Sigmoid colon (tissue), 6 donors: ENCODE measurements at regions not wholly inside any gene's neighbourhood (a gene's known extent, or its start where the extent isn't known, plus 50 kb on each side); places are given as distances from the start of the nearest gene placed in this dataset.

Experiments
- DNase-seq: peaks from one replicate; pipeline ENCODE4 v3.0.0-alpha.2; 2019
- H3K27ac ChIP-seq, 4 donors: fragments of 200-600 bp; sonication (generic); one replicate each; pipeline ENCODE4 v1.5.1; 2016 to 2019; ENCODE audit warnings: mild to moderate bottlenecking in 1 of 4
- H3K27me3 ChIP-seq, 3 donors: fragments of 200-600 bp; sonication (generic); one replicate each; pipeline ENCODE4 v1.5.1; 2019; ENCODE audit warnings: mild to moderate bottlenecking in 1 of 3
- H3K36me3 ChIP-seq, 4 donors: fragments of 200-600 bp; sonication (generic); one replicate each; pipeline ENCODE4 v1.5.1; 2016 to 2019
- H3K4me1 ChIP-seq, 4 donors: fragments of 200-600 bp; sonication (generic); one replicate each; pipeline ENCODE4 v1.5.1; 2017 to 2019
- H3K4me3 ChIP-seq, 4 donors: fragments of 200-600 bp; sonication (generic); one replicate each; pipeline ENCODE4 v1.5.1; 2017 to 2019; ENCODE audit warnings: mild to moderate bottlenecking in 2 of 4, moderate library complexity in 1 of 4
- H3K9me3 ChIP-seq, 4 donors: fragments of 200-600 bp in 3 of 4; sonication (generic) in 3 of 4; one replicate each; pipeline versions ENCODE4 v1.5.1 to v1.6.1; 2013 to 2019
- EP300 ChIP-seq, 4 donors: sonication (generic); formaldehyde crosslinking; IDR thresholded peaks; one replicate each; pipeline ENCODE4 v1.6.1; 2017; ENCODE audit warnings: antibody characterized with exemption in 4 of 4
- POLR2A ChIP-seq, 2 donors: fragments of 450-650 bp; IDR thresholded peaks; one replicate each; pipeline ENCODE4 v1.6.1; 2016; ENCODE audit warnings: antibody characterized with exemption in 2 of 2, mild to moderate bottlenecking in 2 of 2, moderate library complexity in 2 of 2
- POLR2AphosphoS5 ChIP-seq, 4 donors: sonication (generic); formaldehyde crosslinking; IDR thresholded peaks; one replicate each; pipeline ENCODE4 v1.6.1; 2017; ENCODE audit warnings: antibody characterized with exemption in 4 of 4
- WGBS, 2 donors: extraction: QIAGEN DNeasy Blood & Tissue Kit; methylation state at CpG; one replicate each; pipeline ENCODE4 v1.1.7; 2013; 5-methylcytosine and 5-hydroxymethylcytosine counted together
- intact Hi-C: fragments of 100-400 bp; cut with DNase I; formaldehyde crosslinking; loops from one replicate; pipeline ENCODE4 v1.15.1; 2023
- TF ChIP-seq, protein P1 (sequence below), 4 experiments: fragments of 450-650 bp in 3 of 4; fragments of 200-600 bp in 1 of 4; IDR thresholded peaks; one replicate each; pipeline ENCODE4 v1.5.1; 2016 to 2019; ENCODE audit warnings: antibody characterized with exemption in 4 of 4, mild to moderate bottlenecking in 3 of 4, moderate library complexity in 2 of 4
- donor health status: healthy with polysubstance abuse.
- donor health status: healthy.

DNA sequence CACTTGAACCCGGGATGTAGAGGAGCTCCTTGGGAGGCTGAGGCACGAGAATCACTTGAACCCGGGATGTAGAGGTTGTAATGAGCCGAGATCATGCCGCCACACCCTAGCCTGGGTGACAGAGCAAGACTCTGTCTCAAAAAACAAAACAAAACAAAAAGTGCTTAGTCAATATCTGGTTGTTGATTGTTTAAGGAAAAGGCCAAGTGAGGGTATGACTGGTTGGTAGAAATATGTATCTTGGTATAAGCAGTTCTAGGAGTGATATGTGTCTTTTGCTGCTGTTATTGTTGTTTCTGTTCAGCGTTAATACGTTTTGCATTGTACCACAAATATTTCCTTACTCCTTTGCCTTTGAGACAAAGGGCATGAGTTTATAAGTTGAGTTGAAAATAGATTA is 210.7 kb upstream of the DMRT1 start:
- H3K27me3 ChIP-seq, result no peaks in the 10 kb centered on the region
- no peak for DNase-seq
- H3K4me1 ChIP-seq, result peaks cover 0 to 41% (median 35%) of the 10 kb centered on the region in 4 donors
- TF ChIP-seq POLR2AphosphoS5 (IDR thresholded peaks at IDR 0.05), result no peak
- TF ChIP-seq POLR2A (IDR thresholded peaks at IDR 0.05), result no peak
- TF ChIP-seq, protein P1, sequence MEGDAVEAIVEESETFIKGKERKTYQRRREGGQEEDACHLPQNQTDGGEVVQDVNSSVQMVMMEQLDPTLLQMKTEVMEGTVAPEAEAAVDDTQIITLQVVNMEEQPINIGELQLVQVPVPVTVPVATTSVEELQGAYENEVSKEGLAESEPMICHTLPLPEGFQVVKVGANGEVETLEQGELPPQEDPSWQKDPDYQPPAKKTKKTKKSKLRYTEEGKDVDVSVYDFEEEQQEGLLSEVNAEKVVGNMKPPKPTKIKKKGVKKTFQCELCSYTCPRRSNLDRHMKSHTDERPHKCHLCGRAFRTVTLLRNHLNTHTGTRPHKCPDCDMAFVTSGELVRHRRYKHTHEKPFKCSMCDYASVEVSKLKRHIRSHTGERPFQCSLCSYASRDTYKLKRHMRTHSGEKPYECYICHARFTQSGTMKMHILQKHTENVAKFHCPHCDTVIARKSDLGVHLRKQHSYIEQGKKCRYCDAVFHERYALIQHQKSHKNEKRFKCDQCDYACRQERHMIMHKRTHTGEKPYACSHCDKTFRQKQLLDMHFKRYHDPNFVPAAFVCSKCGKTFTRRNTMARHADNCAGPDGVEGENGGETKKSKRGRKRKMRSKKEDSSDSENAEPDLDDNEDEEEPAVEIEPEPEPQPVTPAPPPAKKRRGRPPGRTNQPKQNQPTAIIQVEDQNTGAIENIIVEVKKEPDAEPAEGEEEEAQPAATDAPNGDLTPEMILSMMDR (IDR thresholded peaks at IDR 0.05), result no peak
- no peak for TF ChIP-seq EP300 (IDR thresholded peaks at IDR 0.05)
- H3K36me3 ChIP-seq, result no peaks in the 10 kb centered on the region
- H3K27ac ChIP-seq, result no peak overlapping the region
- intact Hi-C loops, result no loop called here
- no peak overlapping the region for H3K4me3 ChIP-seq
- 90% methylated on average over 7 of the region's 7 CpGs for WGBS, 2 donors
- no peaks in the 10 kb centered on the region for H3K9me3 ChIP-seq

DNA sequence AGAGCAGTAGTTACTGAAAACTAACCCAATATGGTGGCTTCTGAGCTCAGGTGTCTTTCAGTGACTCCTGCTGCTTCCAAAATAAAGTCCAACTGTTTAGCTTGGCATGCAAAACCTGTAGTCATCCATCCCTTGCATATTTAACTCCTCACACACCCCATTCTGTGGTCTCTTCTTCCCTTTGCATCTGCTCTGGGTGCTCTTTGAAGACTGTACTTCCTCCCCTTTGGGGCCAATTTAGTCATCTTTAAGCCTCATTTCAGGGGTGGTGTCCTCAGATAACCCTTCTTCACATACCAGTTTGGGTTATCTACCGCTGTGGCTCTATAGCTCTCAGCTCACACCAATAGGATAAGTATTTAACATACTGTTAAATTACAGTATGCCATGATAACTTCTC is 209.9 kb upstream of the DMRT1 start:
- no peak for DNase-seq
- H3K27me3 ChIP-seq, result no peaks in the 10 kb centered on the region
- no peak overlapping the region for H3K27ac ChIP-seq
- TF ChIP-seq POLR2A (IDR thresholded peaks at IDR 0.05), result no peak
- TF ChIP-seq EP300 (IDR thresholded peaks at IDR 0.05), result no peak
- no peak for TF ChIP-seq POLR2AphosphoS5 (IDR thresholded peaks at IDR 0.05)
- TF ChIP-seq, protein P1 (IDR thresholded peaks at IDR 0.05), result no peak
- H3K4me1 ChIP-seq, result peaks cover 0 to 33% (median 28%) of the 10 kb centered on the region in 4 donors
- no peak overlapping the region for H3K4me3 ChIP-seq
- H3K9me3 ChIP-seq, result no peaks in the 10 kb centered on the region
- intact Hi-C loops, result no loop called here
- H3K36me3 ChIP-seq, result no peaks in the 10 kb centered on the region
- 53 to 76% methylated on average over 1 of the region's 1 CpG for WGBS, 2 donors

DNA sequence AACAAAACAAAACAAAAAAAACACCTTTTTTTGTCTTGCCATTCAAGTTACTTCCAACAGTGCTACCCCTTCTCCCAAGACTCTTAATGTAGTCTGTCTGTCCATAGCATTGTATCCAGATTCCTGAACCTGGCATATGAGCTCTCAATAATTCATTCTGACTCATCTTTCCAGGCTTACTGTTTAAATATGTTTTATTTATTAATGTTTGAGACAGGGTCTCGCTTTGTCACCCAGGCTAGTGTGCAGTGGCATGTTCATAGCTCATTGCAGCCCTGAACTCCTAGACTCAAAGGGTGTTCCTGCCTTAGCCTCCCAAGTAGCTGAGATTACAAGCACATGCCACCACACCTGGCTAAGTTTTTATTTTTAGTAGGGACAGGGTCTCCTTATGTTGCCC is 208.0 kb upstream of the DMRT1 start:
- Histone ChIP-seq H3K27me3 (no peaks in the 10 kb centered on the region), H3K4me1 (peaks cover 0 to 14% (median 10%) of the 10 kb centered on the region in 4 donors), H3K36me3 (no peaks in the 10 kb centered on the region), H3K9me3 (no peaks in the 10 kb centered on the region), H3K27ac (no peak overlapping the region), H3K4me3 (no peak overlapping the region)
- no peak for DNase-seq
- intact Hi-C loops, result no loop called here
- WGBS, 2 donors, result 94 to 95% methylated on average over 1 of the region's 1 CpG
- TF ChIP-seq POLR2A (IDR thresholded peaks at IDR 0.05), result no peak
- TF ChIP-seq, protein P1 (IDR thresholded peaks at IDR 0.05), result no peak
- no peak for TF ChIP-seq EP300 (IDR thresholded peaks at IDR 0.05)
- no peak for TF ChIP-seq POLR2AphosphoS5 (IDR thresholded peaks at IDR 0.05)

DNA sequence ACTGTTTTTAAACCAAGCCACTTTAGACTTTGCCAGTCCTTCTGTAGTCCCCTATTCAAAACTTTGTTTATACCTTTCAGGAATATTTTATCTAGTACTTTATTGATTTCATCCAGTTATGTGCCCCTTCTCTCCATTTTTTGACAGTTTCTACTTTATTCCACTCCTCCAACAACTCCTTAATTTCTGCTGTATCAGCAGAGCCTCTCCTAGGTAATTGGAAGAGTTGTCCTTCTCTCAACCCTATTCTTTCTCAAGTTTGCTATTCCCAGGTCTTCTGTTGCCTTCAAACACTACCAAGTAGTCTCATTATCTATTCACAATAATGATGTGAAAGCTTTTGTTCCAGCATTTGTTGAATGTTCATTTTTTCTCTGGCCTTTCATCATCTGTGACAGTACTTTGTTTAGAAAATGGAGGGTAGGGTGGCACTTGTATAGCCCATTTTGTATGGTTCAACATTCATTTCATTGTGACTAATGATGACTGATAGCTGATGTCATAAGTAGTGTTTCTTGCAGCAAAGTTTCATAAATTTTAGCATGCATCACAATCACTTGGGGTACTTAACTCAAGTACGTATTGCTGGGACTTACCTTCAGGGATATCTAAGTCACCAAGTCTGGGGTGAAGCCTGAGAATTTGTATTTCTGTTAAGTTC is 204.4 kb upstream of the DMRT1 start:
- TF ChIP-seq EP300 (IDR thresholded peaks at IDR 0.05) (no peak), POLR2A (IDR thresholded peaks at IDR 0.05) (no peak), POLR2AphosphoS5 (IDR thresholded peaks at IDR 0.05) (no peak)
- TF ChIP-seq, protein P1 (IDR thresholded peaks at IDR 0.05), result no peak
- H3K4me1 ChIP-seq, result peaks cover 0 to 6% (median 4%) of the 10 kb centered on the region in 4 donors
- no peak overlapping the region for H3K4me3 ChIP-seq
- no peaks in the 10 kb centered on the region for H3K36me3 ChIP-seq
- no peaks in the 10 kb centered on the region for H3K27me3 ChIP-seq
- no peak overlapping the region for H3K27ac ChIP-seq
- intact Hi-C loops, result no loop called here
- no peaks in the 10 kb centered on the region for H3K9me3 ChIP-seq
- DNase-seq, result no peak
- 95 to 100% methylated on average over 1 of the region's 1 CpG for WGBS, 2 donors

DNA sequence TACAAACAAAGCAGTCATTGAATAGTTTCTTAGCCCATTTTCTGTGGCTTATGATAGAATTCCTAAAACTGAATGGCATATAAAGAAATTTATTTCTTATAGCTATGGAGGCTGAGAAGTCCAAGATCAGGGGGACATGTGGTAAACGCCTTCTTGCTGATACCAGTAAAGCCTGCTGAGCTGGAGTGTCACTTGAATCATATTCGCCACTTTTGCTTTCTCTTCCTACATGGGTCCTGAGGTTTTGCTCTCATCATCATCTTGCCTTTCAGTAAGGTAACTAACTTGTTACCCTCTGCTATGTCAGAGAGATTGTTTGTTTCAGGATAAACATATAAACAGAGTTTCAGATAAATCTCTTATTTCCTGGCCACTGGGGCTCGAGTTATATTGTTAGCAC is 203.3 kb upstream of the DMRT1 start:
- Histone ChIP-seq H3K4me3 (no peak overlapping the region), H3K36me3 (no peaks in the 10 kb centered on the region), H3K27me3 (no peaks in the 10 kb centered on the region), H3K27ac (no peak overlapping the region), H3K4me1 (peaks cover 0 to 15% (median 13%) of the 10 kb centered on the region in 4 donors), H3K9me3 (no peaks in the 10 kb centered on the region)
- 78 to 83% methylated on average over 3 of the region's 3 CpGs for WGBS, 2 donors
- no peak for DNase-seq
- TF ChIP-seq POLR2AphosphoS5 (IDR thresholded peaks at IDR 0.05) (no peak), POLR2A (IDR thresholded peaks at IDR 0.05) (no peak), EP300 (IDR thresholded peaks at IDR 0.05) (no peak)
- TF ChIP-seq, protein P1 (IDR thresholded peaks at IDR 0.05), result no peak
- intact Hi-C loops, result no loop called here
